ENCODE measurements at regions not wholly inside any gene's neighbourhood (a gene's known extent, or its start where the extent isn't known, plus 50 kb on each side); places are given as distances from the start of the nearest gene placed in this dataset.

GRCh38 chr5:13569090-13569715, 375.3 kb downstream of the DNAH5 start:
- DNase-seq = no peak

GRCh38 chr5:13567819-13568218, 376.7 kb downstream of the DNAH5 start:
- DNase-seq = no peak

GRCh38 chr5:13566871-13567339, 377.6 kb downstream of the DNAH5 start:
- no peak for DNase-seq

GRCh38 chr5:13558408-13558807, 386.1 kb downstream of the DNAH5 start:
- DNase-seq = no peak

- peak in 2 of 58 donors; percentile 5 for DNase-seq
These were observed 390.6 kb downstream of the DNAH5 start for GRCh38 chr5:13553896-13554295.

GRCh38 chr5:13552361-13552760, 392.1 kb downstream of the DNAH5 start:
- DNase-seq = no peak

- DNase-seq = no peak
These were observed 392.8 kb downstream of the DNAH5 start for GRCh38 chr5:13551645-13552044.

GRCh38 chr5:13540168-13540750, 404.2 kb downstream of the DNAH5 start:
- peak in 1 of 58 donors; percentile 30 for DNase-seq

GRCh38 chr5:13536933-13537332, 407.6 kb downstream of the DNAH5 start:
- no peak for DNase-seq

- no peak for DNase-seq
These were observed 410.7 kb downstream of the DNAH5 start for GRCh38 chr5:13533833-13534232.

- no peak for DNase-seq
These were observed 415.2 kb downstream of the DNAH5 start for GRCh38 chr5:13529300-13529699.

GRCh38 chr5:13524936-13525335, 419.6 kb downstream of the DNAH5 start:
- DNase-seq = no peak

- no peak for DNase-seq
These were observed 425.4 kb downstream of the DNAH5 start for GRCh38 chr5:13519131-13519530.

GRCh38 chr5:13516195-13516594, 428.3 kb downstream of the DNAH5 start:
- no peak for DNase-seq

- DNase-seq = no peak
These were observed 433.0 kb downstream of the DNAH5 start for GRCh38 chr5:13511442-13511841.

- no peak for DNase-seq
These were observed 433.9 kb downstream of the DNAH5 start for GRCh38 chr5:13510616-13511015.

- no peak for DNase-seq
These were observed 435.9 kb downstream of the DNAH5 start for GRCh38 chr5:13508559-13508958.

GRCh38 chr5:13505326-13505725, 439.2 kb downstream of the DNAH5 start:
- no peak for DNase-seq

- peak in 4 of 58 donors; percentile 4 to 28 (median 7) for DNase-seq
These were observed 441.5 kb downstream of the DNAH5 start for GRCh38 chr5:13503017-13503416.

- DNase-seq = no peak
These were observed 443.3 kb downstream of the DNAH5 start for GRCh38 chr5:13501176-13501575.

- DNase-seq = no peak
These were observed 446.2 kb downstream of the DNAH5 start for GRCh38 chr5:13498279-13498678.

GRCh38 chr5:13488254-13488931, 456.1 kb downstream of the DNAH5 start:
- DNase-seq = no peak

GRCh38 chr5:13480834-13481233, 463.7 kb downstream of the DNAH5 start:
- DNase-seq = no peak

Data from anterior cingulate cortex (tissue), 58 donors.